ENCODE measurements at regions not wholly inside any gene's neighbourhood (a gene's known extent, or its start where the extent isn't known, plus 50 kb on each side); places are given as distances from the start of the nearest gene placed in this dataset.
"Not testable (repeated sequence)": the region's sequence is repeated elsewhere in the genome, so short reads cannot be mapped to it uniquely, and the experiment has no call there.

DNA sequence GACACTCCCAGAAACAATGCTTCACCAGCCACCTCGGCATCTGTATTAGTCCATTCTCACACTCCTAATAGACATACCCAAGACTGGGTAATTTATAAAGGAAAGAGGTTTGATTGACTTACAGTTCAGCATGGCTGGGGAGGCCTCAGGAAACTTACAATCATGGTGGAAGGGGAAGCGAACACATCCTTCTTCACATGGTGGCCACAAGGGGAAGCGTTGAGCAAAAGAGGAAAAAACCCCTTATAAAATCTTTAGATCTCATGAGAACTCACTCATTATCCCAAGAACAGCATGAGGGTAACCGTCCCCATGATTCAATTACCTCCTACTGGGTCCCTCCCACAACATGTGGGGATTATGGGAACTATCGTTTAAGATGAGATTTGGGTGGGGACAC lies 140.9 kb downstream of the LIG4 start:
- TF ChIP-seq CTCF (IDR thresholded peaks at IDR 0.05; ENCODE audit: extremely low read depth in 1 of 2, insufficient read depth in 1 of 2, low read depth in 1 of 2, low read length in 2 of 2); EZH2 (IDR thresholded peaks at IDR 0.05; ENCODE audit: borderline replicate concordance, low read depth, low read length, severe bottlenecking): not testable (repeated sequence)
- TF ChIP-seq, protein P1, sequence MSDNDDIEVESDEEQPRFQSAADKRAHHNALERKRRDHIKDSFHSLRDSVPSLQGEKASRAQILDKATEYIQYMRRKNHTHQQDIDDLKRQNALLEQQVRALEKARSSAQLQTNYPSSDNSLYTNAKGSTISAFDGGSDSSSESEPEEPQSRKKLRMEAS (IDR thresholded peaks at IDR 0.05; ENCODE audit: insufficient read depth, insufficient read length) = not testable (repeated sequence)
